Hippocampal formation (tissue), 2 donors: ENCODE measurements at regions not wholly inside any gene's neighbourhood (a gene's known extent, or its start where the extent isn't known, plus 50 kb on each side); places are given as distances from the start of the nearest gene placed in this dataset.

Source experiments
- DNase-seq, 2 donors: peaks; one replicate each; lab custom pipeline; 2025; lab: John Stamatoyannopoulos, UW

- DNase-seq, result no peak
These were observed 1183.9 kb downstream of the SLITRK1 start for GRCh38 chr13:82698383-82698782.

DNA sequence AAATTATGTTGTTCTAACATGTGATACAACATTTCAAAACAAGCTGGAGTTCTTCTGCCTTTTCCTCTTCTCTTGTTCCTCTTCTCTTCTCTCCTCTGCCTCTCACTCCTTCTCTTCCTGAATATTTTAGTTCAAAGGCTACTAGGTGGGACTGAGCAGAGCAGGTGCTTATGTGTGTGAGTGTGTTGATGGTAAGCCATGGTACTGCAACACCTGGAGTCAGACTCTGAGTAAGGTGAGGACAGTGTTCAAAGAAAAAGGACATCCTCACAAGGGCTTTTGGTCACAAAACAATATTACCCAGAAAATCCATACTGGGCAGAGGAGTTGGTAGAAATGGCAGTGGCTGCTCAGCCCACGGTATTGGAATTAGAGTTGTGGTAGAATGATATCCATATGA lies 1188.7 kb downstream of the SLITRK1 start:
- no peak for DNase-seq

DNA sequence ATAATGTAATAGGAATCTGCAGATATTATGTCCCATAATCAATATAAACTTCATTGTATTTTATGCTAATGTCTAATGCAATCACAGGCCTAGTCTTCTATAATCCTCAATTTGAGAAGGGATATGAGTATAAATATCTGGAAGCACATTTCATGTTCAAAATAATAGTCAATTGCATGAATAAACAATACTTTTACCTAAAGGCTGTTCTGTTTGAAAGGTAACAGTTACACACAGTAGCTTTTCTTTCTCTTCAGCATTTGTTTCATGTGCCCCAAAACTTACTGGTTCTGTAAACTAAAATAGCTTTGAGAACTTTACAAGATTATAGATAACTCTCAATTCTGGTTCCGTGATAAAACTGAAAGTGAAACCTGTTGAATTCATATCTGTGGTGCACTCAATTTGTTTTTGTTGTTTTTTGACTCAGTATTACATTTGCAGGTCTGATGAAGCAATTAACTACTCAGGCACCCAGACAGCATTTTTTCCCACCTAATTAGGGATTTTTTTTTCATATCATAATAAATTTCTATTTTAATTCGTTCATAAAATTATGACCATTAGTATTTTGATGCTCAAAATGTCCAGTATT lies 1193.8 kb downstream of the SLITRK1 start:
- no peak for DNase-seq

GRCh38 chr13:82687884-82688283 lies 1194.4 kb downstream of the SLITRK1 start:
- no peak for DNase-seq

- DNase-seq, result no peak
These were observed 1200.7 kb downstream of the SLITRK1 start for GRCh38 chr13:82681535-82681934.

GRCh38 chr13:82678052-82678451 lies 1204.2 kb downstream of the SLITRK1 start:
- no peak for DNase-seq

DNA sequence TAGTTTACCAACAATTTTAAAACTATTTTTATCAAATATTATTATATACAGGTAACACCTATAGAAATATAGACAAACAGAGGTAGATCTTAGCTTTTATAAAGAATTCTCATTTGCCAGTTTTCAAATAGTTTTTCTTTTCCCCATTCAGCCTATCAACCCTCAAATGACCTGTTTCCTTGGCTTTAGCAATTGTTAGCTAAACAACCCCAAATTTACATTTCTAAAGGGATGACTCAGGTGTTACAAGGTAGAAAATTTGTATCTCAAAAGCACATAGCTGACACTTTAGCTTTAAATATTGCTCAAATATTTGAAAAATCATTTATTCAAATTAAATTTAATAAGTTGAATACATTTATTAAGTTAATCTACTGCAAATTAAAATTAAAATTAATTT lies 1207.2 kb downstream of the SLITRK1 start:
- no peak for DNase-seq

GRCh38 chr13:82674546-82674945 lies 1207.7 kb downstream of the SLITRK1 start:
- no peak for DNase-seq

GRCh38 chr13:82672248-82672647 lies 1210.0 kb downstream of the SLITRK1 start:
- DNase-seq, result no peak

GRCh38 chr13:82664183-82664582 lies 1218.1 kb downstream of the SLITRK1 start:
- no peak for DNase-seq

DNA sequence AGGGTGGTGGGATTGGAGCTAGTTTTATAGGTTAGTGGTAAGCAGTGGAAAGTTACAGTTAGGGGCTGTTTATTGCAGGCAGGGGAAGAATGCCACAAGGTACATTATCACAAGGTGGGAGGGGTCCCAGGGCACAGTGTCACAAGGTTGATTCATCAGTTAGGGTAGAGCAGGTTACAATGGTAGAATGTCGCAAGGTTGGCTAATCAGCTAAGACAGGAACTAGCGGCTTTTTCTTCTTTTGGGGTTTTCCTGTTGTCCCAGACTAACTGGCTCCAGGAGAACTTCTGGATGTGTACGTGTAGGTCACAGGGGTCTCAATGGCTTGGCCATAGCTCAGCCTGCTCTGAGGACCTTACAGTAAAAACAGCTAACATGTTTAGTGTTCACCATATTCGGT lies 1221.1 kb downstream of the SLITRK1 start:
- no peak for DNase-seq

DNA sequence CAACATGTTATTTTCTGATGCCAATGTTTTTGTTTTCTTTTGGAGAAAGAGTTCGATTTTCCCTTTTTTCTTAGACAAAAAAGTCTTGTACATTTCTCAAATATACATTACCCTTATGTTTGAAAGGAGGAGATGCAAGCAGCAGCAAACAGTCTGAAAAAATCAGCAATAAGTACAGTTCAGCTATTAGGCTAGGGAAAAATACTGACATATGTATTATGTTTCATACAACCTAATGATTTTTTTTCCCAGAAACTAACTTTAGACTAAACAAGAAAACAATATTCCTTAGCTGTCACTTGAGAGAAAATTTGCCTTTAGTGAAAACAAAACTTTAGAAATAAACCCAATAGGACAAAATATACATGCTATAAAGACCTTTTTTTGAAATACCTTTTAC lies 1223.5 kb downstream of the SLITRK1 start:
- no peak for DNase-seq

DNA sequence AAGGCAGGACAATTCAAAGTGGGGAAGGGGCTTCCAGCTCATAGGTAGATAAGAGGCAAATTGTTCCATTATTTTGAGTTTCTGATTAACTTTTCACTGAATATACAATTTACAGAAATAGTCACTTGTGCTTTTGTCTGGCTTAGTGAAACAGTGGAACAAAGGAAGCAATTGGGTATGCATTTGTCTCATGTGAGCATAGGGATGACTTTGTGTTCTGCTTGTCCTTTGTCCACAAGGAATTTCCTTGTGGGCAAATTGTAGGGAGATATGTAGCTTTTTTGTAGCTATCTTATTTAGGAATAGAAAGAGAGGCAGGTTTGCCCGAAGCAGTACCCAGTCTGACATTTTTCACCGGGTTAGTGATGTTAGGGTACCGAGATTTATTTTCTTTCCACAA lies 1224.8 kb downstream of the SLITRK1 start:
- DNase-seq, result no peak

- peak in 1 of 2 donors; percentile 11 for DNase-seq
These were observed 1227.1 kb downstream of the SLITRK1 start for GRCh38 chr13:82654861-82655855.

GRCh38 chr13:82654143-82654542 lies 1228.1 kb downstream of the SLITRK1 start:
- DNase-seq, result no peak

DNA sequence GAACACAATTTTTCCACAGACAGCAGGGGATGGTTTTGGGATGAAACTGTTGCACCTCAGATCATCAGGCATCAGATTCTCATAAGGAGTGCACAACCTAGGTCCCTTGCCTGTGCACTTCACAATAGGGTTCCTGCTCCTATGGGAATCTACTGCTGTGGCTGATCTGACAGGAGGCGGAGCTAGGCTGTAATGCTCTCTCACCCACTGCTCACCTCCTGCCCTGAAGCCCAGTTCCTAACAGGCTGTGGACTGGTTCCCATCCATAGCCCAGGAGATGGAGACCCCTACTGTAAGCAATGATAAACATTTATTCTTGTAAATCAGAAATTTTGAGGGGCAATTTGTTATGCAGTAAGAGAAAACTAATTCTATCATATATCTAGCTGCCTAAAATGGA lies 1234.7 kb downstream of the SLITRK1 start:
- no peak for DNase-seq

- no peak for DNase-seq
These were observed 1246.2 kb downstream of the SLITRK1 start for GRCh38 chr13:82636119-82636518.

- DNase-seq, result no peak
These were observed 1247.3 kb downstream of the SLITRK1 start for GRCh38 chr13:82634946-82635345.

- no peak for DNase-seq
These were observed 1255.1 kb downstream of the SLITRK1 start for GRCh38 chr13:82627183-82627582.

GRCh38 chr13:82625717-82626116 lies 1256.6 kb downstream of the SLITRK1 start:
- DNase-seq, result no peak

DNA sequence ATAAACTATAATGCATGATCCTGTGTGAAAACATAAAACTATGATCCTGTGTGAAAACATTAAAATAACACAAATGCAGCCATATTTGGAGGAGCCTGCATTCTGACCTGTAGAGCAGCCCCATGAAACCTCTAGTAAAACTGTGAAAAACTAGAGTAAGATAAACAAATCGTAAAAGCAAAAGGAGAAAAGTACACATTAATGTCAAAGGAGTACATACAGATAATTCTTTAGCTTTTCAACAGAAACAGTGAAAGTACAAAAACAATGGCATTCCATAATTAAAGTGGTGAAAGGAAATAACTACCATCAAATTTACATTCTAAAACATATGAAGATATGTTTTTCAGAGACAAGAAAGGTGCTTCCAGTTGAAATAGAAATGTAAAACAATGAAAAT lies 1267.2 kb downstream of the SLITRK1 start:
- no peak for DNase-seq

- no peak for DNase-seq
These were observed 1268.2 kb downstream of the SLITRK1 start for GRCh38 chr13:82614086-82614485.

DNA sequence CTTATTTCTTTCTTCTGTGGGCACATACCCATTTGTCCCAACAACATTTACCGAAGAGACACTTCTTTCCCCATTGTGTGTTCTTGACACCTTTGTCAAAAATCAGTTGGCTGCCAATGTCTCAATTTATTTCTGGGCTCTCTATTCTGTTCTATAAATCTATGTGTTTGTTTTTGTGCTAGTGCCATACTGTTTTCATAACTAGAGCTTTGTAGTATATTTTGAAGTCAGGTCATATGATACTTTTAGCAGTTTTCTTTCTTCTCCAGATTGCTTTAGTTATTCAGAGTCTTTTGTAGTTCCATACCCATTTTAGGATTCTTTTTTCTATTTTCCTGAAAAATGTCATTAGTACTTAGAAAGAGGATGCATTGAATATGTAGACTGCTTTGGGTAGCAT lies 1276.3 kb downstream of the SLITRK1 start:
- DNase-seq, result no peak
